KMS-11 (cell line): ENCODE measurements at regions not wholly inside any gene's neighbourhood (a gene's known extent, or its start where the extent isn't known, plus 50 kb on each side); places are given as distances from the start of the nearest gene placed in this dataset.

ENCODE experiments used
- H2AFZ ChIP-seq: fragments of 200-600 bp; sonication (generic); 2 replicates; pipeline ENCODE4 v1.6.1; 2016; ENCODE audit warnings: antibody characterized with exemption, mixed run types, low read depth
- H3K27ac ChIP-seq: fragments of 200-600 bp; sonication (generic); 2 replicates; pipeline ENCODE4 v1.6.1; 2016; ENCODE audit warnings: mild to moderate bottlenecking, mixed run types
- H3K27me3 ChIP-seq: fragments of 200-600 bp; sonication (generic); 2 replicates; pipeline ENCODE4 v1.6.1; 2017; ENCODE audit warnings: mild to moderate bottlenecking, low read depth, mixed run types, moderate library complexity; ENCODE audit not compliant: insufficient read depth
- H3K36me3 ChIP-seq: fragments of 200-600 bp; sonication (generic); 2 replicates; pipeline ENCODE4 v1.6.1; 2017; ENCODE audit warnings: mild to moderate bottlenecking, mixed run types; ENCODE audit not compliant: insufficient read depth
- H3K4me1 ChIP-seq: fragments of 200-600 bp; sonication (generic); 2 replicates; pipeline ENCODE4 v1.6.1; 2016; ENCODE audit warnings: mild to moderate bottlenecking, low read depth, mixed run types; ENCODE audit not compliant: poor library complexity, severe bottlenecking
- H3K4me2 ChIP-seq: fragments of 200-600 bp; sonication (generic); 2 replicates; pipeline ENCODE4 v1.7.0; 2016; ENCODE audit warnings: mild to moderate bottlenecking, mixed run types
- H3K4me3 ChIP-seq: fragments of 200-600 bp; sonication (generic); IDR thresholded peaks from 2 replicates; pipeline ENCODE4 v1.6.1; 2017; ENCODE audit warnings: low read depth, low read length, mixed read lengths; ENCODE audit not compliant: insufficient read depth
- H3K79me2 ChIP-seq: fragments of 200-600 bp; sonication (generic); 2 replicates; pipeline ENCODE4 v1.6.1; 2016; ENCODE audit warnings: low read depth, mixed run types; ENCODE audit not compliant: insufficient read depth
- H3K9ac ChIP-seq: fragments of 200-600 bp; sonication (generic); 2 replicates; pipeline ENCODE4 v1.6.1; 2016; ENCODE audit warnings: mild to moderate bottlenecking, mixed run types
- H4K20me1 ChIP-seq: fragments of 200-600 bp; sonication (generic); 2 replicates; pipeline ENCODE4 v1.6.1; 2016; ENCODE audit warnings: mild to moderate bottlenecking, mixed run types; ENCODE audit not compliant: insufficient read depth
- TF ChIP-seq, protein P1 (sequence below): fragments of 200-600 bp; sonication (generic); conservative IDR thresholded peaks from 2 replicates; pipeline ENCODE4 v1.6.1; 2017; ENCODE audit warnings: low read depth, mild to moderate bottlenecking, antibody characterized with exemption, low read length, moderate library complexity, mixed read lengths

DNA sequence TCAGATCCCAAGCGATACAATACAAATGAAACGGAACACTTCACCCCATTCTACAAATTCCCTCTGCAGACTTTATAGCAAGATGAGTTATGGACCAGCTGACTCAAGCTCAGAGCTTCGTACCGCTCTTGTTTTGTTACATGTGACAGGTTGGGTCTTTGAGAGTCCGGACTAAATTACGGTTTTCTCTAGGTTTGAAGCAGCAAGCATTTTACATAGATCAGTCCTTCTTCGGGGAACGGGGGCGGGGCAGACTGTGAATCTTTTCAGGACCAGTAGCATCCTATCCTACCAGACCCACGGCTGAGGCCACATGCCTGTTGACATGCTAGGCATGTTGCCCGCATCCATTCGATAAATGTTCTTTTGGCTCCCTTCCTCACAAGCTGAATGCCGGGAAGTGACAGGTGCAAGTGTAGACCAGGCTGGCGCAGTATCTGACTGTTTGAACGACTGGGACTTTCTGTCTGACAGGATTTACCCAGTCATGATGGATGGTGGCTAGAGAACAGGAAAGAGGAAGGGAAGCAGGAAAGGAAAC lies 811.0 kb upstream of the GRAMD2B start:
- H3K4me2 ChIP-seq = no peak overlapping the region
- H3K4me1 ChIP-seq = no peaks in the 10 kb centered on the region
- no peaks in the 10 kb centered on the region for H4K20me1 ChIP-seq
- H2AFZ ChIP-seq = no peak overlapping the region
- H3K79me2 ChIP-seq = no peaks in the 10 kb centered on the region
- H3K4me3 ChIP-seq = no peak overlapping the region
- H3K9ac ChIP-seq = no peak overlapping the region
- H3K27ac ChIP-seq = no peak overlapping the region
- no peaks in the 10 kb centered on the region for H3K36me3 ChIP-seq
- H3K27me3 ChIP-seq = no peaks in the 10 kb centered on the region
- TF ChIP-seq, protein P1, sequence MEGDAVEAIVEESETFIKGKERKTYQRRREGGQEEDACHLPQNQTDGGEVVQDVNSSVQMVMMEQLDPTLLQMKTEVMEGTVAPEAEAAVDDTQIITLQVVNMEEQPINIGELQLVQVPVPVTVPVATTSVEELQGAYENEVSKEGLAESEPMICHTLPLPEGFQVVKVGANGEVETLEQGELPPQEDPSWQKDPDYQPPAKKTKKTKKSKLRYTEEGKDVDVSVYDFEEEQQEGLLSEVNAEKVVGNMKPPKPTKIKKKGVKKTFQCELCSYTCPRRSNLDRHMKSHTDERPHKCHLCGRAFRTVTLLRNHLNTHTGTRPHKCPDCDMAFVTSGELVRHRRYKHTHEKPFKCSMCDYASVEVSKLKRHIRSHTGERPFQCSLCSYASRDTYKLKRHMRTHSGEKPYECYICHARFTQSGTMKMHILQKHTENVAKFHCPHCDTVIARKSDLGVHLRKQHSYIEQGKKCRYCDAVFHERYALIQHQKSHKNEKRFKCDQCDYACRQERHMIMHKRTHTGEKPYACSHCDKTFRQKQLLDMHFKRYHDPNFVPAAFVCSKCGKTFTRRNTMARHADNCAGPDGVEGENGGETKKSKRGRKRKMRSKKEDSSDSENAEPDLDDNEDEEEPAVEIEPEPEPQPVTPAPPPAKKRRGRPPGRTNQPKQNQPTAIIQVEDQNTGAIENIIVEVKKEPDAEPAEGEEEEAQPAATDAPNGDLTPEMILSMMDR = no peak

DNA sequence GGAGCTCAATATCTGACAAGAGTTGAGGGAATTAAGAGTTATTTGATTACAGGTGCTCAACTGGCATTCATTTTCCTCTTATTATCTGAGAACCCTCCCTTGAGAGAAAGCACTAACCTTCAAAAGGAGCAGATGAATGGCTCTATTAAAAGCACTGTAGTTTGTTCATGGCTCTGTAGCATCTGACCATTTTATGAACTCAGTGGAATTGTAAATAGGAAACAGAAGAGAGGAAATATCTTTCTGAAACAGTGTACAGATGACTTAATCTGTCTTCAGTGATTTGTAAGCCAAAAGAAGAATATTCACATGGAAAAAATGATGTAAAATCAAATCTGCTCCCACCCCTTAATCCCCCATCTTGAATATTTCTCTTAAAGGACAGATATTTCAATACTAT lies 810.4 kb upstream of the GRAMD2B start:
- TF ChIP-seq, protein P1 = no peak
- H3K36me3 ChIP-seq = no peaks in the 10 kb centered on the region
- H3K4me3 ChIP-seq = no peak overlapping the region
- H4K20me1 ChIP-seq = no peaks in the 10 kb centered on the region
- H3K27ac ChIP-seq = no peak overlapping the region
- H3K27me3 ChIP-seq = no peaks in the 10 kb centered on the region
- no peak overlapping the region for H3K4me2 ChIP-seq
- no peak overlapping the region for H3K9ac ChIP-seq
- no peaks in the 10 kb centered on the region for H3K4me1 ChIP-seq
- no peaks in the 10 kb centered on the region for H3K79me2 ChIP-seq
- no peak overlapping the region for H2AFZ ChIP-seq

DNA sequence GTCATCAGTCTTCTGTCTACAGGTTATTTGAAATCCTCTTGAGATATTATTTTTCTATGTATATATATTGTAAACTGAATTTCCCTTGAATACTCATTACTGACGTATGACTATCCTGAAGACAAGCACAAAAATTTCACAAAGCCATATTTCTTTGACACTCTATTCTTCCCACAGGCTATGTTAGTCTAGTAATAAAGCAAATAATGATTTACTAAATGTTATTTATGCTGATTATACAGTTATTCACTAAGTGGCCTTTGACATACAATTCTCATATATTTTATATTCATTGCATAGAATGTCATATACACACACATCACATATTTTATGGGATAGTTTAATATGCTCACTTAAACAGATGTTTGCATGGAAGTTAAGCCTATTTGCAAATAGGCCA lies 793.0 kb upstream of the GRAMD2B start:
- H3K79me2 ChIP-seq = no peaks in the 10 kb centered on the region
- H3K4me1 ChIP-seq = no peaks in the 10 kb centered on the region
- TF ChIP-seq, protein P1 = no peak
- H3K9ac ChIP-seq = no peak overlapping the region
- H2AFZ ChIP-seq = no peak overlapping the region
- H3K4me3 ChIP-seq = no peak overlapping the region
- H3K4me2 ChIP-seq = no peak overlapping the region
- H3K27ac ChIP-seq = no peak overlapping the region
- H3K36me3 ChIP-seq = no peaks in the 10 kb centered on the region
- no peaks in the 10 kb centered on the region for H4K20me1 ChIP-seq
- no peaks in the 10 kb centered on the region for H3K27me3 ChIP-seq

DNA sequence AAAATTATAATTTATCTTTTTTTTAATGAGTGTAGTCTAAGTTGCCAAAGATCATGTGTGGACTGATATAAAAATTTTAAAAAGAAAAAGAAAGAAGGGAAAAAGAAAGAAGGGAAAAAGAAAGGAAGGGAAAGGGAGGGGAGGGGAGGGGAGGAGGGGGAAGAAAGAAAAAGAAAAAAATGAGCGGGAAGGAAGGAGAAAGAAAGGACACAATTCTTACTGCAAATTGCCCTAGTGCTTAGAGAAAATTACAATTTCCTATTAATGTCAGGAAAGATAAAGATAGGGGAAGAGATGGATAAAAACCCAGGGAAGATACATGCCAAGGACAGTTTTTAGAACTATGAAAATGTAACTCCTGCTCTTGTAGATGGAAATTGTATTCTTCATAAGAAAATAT lies 789.7 kb upstream of the GRAMD2B start:
- Histone ChIP-seq H3K27ac (no peak overlapping the region), H3K4me1 (no peaks in the 10 kb centered on the region), H3K4me3 (no peak overlapping the region), H3K4me2 (no peak overlapping the region), H3K79me2 (no peaks in the 10 kb centered on the region), H2AFZ (no peak overlapping the region), H3K27me3 (no peaks in the 10 kb centered on the region), H3K9ac (no peak overlapping the region), H3K36me3 (no peaks in the 10 kb centered on the region), H4K20me1 (no peaks in the 10 kb centered on the region)
- TF ChIP-seq, protein P1 = no peak
